ENCODE measurements at regions not wholly inside any gene's neighbourhood (a gene's known extent, or its start where the extent isn't known, plus 50 kb on each side); places are given as distances from the start of the nearest gene placed in this dataset.

DNA sequence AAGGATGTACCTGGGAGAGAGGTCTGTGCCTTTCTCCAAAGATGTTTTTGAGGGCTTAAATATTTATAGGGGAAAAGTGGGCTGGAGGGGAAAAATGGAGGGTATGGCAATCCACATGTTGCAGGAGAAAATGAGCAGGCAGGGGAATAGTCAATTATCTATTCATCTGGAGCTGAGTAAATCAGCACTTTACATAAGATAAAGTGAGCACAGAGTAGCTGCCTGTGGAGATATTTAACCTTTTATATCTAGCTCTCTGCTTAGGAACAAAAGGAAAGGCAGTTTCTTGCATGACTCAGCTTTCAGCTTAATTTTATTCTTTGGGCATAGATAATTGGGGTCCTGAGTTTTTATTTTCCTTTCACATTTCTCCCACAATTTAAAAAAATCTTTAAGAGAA, 93.6 kb upstream of the NPY2R start:
- no peaks in the 10 kb centered on the region for H3K27me3 ChIP-seq
- H3K36me3 ChIP-seq, result no peaks in the 10 kb centered on the region
- no peaks in the 10 kb centered on the region for H3K9me3 ChIP-seq
- DNase-seq, result no peak
- no peak overlapping the region for H3K4me3 ChIP-seq

DNA sequence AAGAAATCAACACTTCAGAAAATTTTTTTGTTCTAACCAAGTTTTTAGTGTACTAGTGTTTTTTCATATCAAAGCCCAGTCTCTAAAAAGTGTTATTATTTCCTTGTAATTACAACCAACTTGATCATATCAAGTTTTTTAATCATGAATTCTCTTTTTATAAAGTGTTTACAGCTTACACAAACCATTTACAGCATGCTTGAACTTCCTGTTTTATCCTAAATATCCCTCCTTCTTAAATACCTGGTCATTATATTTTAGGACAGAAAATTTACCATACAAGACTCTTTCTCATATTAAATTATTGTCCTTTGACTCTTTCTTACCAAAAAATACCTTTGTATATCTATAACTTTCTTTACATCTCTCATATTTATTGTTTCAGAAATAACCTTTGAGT, 89.4 kb upstream of the NPY2R start:
- no peak for DNase-seq
- Histone ChIP-seq H3K36me3 (no peaks in the 10 kb centered on the region), H3K9me3 (no peaks in the 10 kb centered on the region), H3K4me3 (no peak overlapping the region), H3K27me3 (no peaks in the 10 kb centered on the region)

DNA sequence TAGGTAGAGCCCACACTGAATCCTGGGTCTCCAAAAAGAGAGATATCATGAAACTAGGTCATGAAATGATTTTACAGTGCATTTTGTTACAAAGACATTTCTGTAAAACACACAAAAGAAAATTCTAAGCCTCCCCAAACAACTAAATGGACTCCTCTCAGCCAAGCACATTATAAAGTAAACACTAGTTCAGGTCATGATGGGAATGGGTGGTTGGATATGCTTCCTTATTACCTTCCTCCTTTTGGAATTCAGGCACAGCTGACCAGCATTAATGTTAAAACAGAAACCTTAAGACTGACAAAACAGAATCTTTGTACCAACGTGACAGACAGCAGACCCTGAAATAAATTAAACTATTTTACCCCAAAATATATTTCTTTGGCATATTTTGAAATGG, 87.9 kb upstream of the NPY2R start:
- H3K27me3 ChIP-seq, result no peaks in the 10 kb centered on the region
- DNase-seq, result no peak
- H3K9me3 ChIP-seq, result no peaks in the 10 kb centered on the region
- H3K36me3 ChIP-seq, result no peaks in the 10 kb centered on the region
- H3K4me3 ChIP-seq, result no peak overlapping the region

DNA sequence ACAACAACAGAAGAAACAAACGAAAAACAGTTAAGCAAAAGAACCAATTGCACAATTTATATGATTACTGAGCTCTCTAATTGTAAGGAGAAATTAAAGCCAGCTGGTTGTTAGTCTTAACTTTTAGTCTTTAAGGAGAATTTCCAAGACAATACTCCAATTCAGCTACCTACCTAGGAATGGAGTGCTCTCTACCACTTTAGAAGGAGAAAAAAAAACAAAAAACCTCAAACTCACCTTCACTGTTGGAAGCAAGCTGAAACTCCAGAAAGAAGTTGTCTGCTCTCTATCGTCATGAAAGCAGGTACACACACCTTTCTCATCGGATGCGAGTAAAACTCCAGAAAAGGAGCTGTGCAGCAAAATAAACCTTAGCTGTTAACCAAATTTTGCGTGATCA, 86.1 kb upstream of the NPY2R start:
- no peak for DNase-seq
- H3K9me3 ChIP-seq, result no peaks in the 10 kb centered on the region
- no peak overlapping the region for H3K4me3 ChIP-seq
- H3K36me3 ChIP-seq, result no peaks in the 10 kb centered on the region
- no peaks in the 10 kb centered on the region for H3K27me3 ChIP-seq

DNA sequence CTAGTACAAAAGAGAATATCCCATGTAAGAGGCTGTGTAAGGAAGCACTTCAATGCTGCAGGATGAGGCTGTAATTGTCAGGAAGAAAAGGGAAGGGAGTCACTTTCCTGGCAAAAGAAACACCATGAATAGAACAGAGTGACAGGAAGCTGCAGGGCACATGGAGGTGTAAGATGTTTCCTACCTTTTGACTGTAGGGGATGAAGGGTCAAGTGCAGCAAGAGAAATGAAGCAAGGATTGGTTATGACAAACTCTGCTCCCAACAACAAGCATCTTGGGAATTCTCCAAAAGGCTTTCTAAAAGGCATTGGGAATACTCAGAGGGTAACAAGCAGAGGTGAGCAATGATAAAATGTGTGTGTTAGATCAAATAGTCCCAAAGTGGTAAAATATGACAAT, 74.3 kb upstream of the NPY2R start:
- Histone ChIP-seq H3K27me3 (no peaks in the 10 kb centered on the region), H3K4me3 (no peak overlapping the region), H3K36me3 (no peaks in the 10 kb centered on the region), H3K9me3 (no peaks in the 10 kb centered on the region)
- no peak for DNase-seq

DNA sequence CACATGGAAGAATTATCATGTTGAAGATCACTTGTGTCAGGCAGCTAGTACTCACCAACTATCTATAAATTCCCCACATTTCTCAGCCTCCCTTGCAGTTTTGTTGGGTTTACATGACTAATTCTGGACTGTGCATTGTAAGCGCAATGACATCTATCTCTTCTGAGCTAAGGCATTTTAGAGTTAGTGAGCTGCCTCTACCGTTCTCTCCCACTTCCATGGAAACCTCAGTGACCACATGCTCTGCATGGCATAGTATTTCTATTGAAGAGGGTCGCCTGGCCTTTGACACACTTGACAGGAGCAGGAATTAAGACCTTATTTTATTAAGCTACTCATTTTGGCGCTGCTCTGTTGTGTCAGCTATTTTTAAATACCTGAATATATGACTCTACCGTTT, 67.5 kb upstream of the NPY2R start:
- H3K27me3 ChIP-seq, result no peaks in the 10 kb centered on the region
- H3K4me3 ChIP-seq, result no peak overlapping the region
- no peaks in the 10 kb centered on the region for H3K9me3 ChIP-seq
- no peak for DNase-seq
- H3K36me3 ChIP-seq, result no peaks in the 10 kb centered on the region

DNA sequence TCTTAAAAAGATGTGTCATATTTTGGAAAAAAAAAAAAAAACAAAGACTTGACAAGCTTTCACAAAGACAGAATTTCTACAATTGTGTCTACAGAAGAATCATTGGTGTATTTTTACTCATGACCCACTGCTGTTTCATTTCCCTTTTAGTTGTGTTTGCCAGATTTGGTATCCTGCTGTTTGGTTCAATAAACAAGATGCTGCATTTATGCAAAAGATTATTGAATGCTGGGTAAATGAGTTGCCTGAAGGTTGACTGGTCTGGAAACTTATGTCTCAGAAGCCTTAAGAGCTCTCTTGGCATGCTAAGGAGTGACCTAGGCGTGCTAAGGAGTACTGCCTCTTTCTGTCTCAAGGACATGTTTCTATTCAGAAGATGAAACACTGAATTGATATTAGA, 64.9 kb upstream of the NPY2R start:
- Histone ChIP-seq H3K27me3 (no peaks in the 10 kb centered on the region), H3K9me3 (no peaks in the 10 kb centered on the region), H3K36me3 (no peaks in the 10 kb centered on the region), H3K4me3 (no peak overlapping the region)
- peak; percentile 14 for DNase-seq

Data from MG63 (cell line).